Ishikawa (cell line): ENCODE measurements at regions not wholly inside any gene's neighbourhood (a gene's known extent, or its start where the extent isn't known, plus 50 kb on each side); places are given as distances from the start of the nearest gene placed in this dataset.

ENCODE experiments used
- CEBPB ChIP-seq: IDR thresholded peaks from 2 replicates; pipeline ENCODE4 v1.6.1; 2012
- CREB1 ChIP-seq: IDR thresholded peaks from 2 replicates; pipeline ENCODE4 v1.6.1; 2012; ENCODE audit warnings: low read depth
- EGR1 ChIP-seq: IDR thresholded peaks from 2 replicates; pipeline ENCODE4 v1.6.1; 2012
- EP300 ChIP-seq: IDR thresholded peaks from 2 replicates; pipeline ENCODE4 v1.6.1; 2012; ENCODE audit warnings: borderline replicate concordance
- FOXM1 ChIP-seq: IDR thresholded peaks from 2 replicates; pipeline ENCODE4 v1.6.1; 2012; ENCODE audit warnings: low read depth, borderline replicate concordance
- MAX ChIP-seq: IDR thresholded peaks from 2 replicates; pipeline ENCODE4 v1.6.1; 2012
- NFIC ChIP-seq: IDR thresholded peaks from 2 replicates; pipeline ENCODE4 v1.6.1; 2012
- RAD21 ChIP-seq: IDR thresholded peaks from 2 replicates; pipeline ENCODE4 v1.6.1; 2012; ENCODE audit warnings: low read depth
- REST ChIP-seq: IDR thresholded peaks from 2 replicates; pipeline ENCODE4 v1.6.1; 2012; ENCODE audit warnings: low read depth, mild to moderate bottlenecking
- TAF1 ChIP-seq: IDR thresholded peaks from 2 replicates; pipeline ENCODE4 v1.6.1; 2012; ENCODE audit warnings: low read depth, mild to moderate bottlenecking
- TCF12 ChIP-seq: IDR thresholded peaks from 2 replicates; pipeline ENCODE4 v1.6.1; 2012; ENCODE audit warnings: low read depth
- TEAD4 ChIP-seq: IDR thresholded peaks from 2 replicates; pipeline ENCODE4 v1.6.1; 2012
- USF1 ChIP-seq: IDR thresholded peaks from 2 replicates; pipeline ENCODE4 v1.6.1; 2012
- YY1 ChIP-seq: IDR thresholded peaks from 2 replicates; pipeline ENCODE4 v1.6.1; 2012; ENCODE audit warnings: low read depth
- ZBTB7A ChIP-seq: IDR thresholded peaks from 2 replicates; pipeline ENCODE4 v1.6.1; 2012; ENCODE audit warnings: low read depth

- no peak for TF ChIP-seq TEAD4
- TF ChIP-seq CREB1, result no peak
- TF ChIP-seq EGR1, result no peak
- no peak for TF ChIP-seq MAX
Measured at GRCh38 chrX:124238268-124238667, 94.2 kb upstream of the TEX13D start.

GRCh38 chrX:124239324-124239723, 93.1 kb upstream of the TEX13D start:
- TF ChIP-seq TCF12 (no peak), RAD21 (no peak), ZBTB7A (no peak), NFIC (no peak), TAF1 (no peak), YY1 (no peak), CEBPB (no peak), CREB1 (no peak), REST (no peak), FOXM1 (no peak), TEAD4 (no peak)

GRCh38 chrX:124239911-124240310, 92.5 kb upstream of the TEX13D start:
- TF ChIP-seq EP300, result no peak
- TF ChIP-seq YY1, result no peak
- no peak for TF ChIP-seq TAF1
- TF ChIP-seq CREB1, result no peak
- TF ChIP-seq NFIC, result no peak
- no peak for TF ChIP-seq USF1
- TF ChIP-seq MAX, result no peak
- TF ChIP-seq FOXM1, result no peak
- no peak for TF ChIP-seq CEBPB
- no peak for TF ChIP-seq ZBTB7A

- TF ChIP-seq EGR1 (no peak), YY1 (no peak), REST (no peak), MAX (no peak), CEBPB (no peak), TCF12 (no peak), TAF1 (no peak), EP300 (no peak), CREB1 (no peak), USF1 (no peak), RAD21 (no peak), NFIC (no peak), TEAD4 (no peak), ZBTB7A (no peak), FOXM1 (no peak)
Measured at GRCh38 chrX:124240422-124240821, 92.0 kb upstream of the TEX13D start.

GRCh38 chrX:124242131-124242530, 90.3 kb upstream of the TEX13D start:
- TF ChIP-seq CREB1 (no peak), NFIC (no peak), REST (no peak), RAD21 (no peak), USF1 (no peak), TCF12 (no peak), EGR1 (no peak), TEAD4 (no peak), TAF1 (no peak), YY1 (no peak), MAX (no peak), CEBPB (no peak), EP300 (no peak)
